ELF-1 (cell line): ENCODE measurements at regions not wholly inside any gene's neighbourhood (a gene's known extent, or its start where the extent isn't known, plus 50 kb on each side); places are given as distances from the start of the nearest gene placed in this dataset.
"Not testable (repeated sequence)": the region's sequence is repeated elsewhere in the genome, so short reads cannot be mapped to it uniquely, and the experiment has no call there.

ENCODE experiments used
- DNase-seq: peaks from one replicate; pipeline ENCODE4 v3.0.0-alpha.2; 2016; ENCODE audit warnings: low read depth, low spot score

DNA sequence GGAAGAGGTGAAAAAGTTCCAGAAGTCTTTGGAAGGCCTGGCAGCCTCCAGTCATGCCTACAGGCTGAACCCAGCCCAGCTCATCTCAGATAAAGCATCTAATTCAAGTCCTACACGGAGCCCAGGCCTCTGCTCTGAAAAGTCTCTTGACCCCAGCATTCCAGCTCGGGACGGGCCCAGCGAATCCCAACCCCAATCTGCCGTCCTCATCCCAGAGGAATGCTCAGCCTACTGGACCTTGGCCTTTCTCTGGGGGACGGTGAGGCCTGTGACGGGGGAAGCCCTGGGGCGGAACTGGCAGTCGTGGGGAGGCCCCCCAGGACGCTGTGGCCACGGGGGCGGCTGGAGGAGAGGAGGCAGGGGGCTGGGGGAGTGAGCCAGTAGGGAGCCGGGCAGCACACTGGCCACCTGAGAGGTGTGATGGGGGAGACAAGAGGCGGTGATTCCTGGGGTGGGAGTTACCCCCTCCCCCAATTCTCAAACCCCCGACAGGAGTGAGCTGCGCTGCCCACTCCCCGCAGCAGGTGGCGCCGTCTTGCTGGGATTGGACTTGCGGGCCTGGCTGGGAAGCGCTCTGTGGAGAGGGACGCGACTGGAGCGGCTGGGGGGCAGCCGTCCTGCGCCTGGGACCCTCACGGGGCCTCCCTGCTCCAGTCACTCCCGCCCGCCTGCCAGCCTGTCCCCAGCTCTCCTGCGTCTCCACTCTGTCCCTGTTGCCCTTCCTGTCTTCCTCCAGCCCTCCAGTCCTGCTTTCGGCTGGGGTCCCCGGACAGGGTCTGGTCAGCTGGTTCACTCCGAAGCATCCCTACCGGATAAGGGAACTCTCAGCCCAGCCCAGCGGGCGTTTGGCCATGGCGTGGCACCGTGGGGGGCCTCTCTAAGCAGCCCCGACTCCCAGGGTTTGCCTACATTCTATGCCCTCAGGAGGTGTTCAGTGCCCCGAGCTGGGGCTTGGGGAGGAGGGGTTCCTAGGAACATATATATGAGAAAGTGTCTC, 182.6 kb upstream of the HAAO start:
- peak; percentile 91 for DNase-seq

DNA sequence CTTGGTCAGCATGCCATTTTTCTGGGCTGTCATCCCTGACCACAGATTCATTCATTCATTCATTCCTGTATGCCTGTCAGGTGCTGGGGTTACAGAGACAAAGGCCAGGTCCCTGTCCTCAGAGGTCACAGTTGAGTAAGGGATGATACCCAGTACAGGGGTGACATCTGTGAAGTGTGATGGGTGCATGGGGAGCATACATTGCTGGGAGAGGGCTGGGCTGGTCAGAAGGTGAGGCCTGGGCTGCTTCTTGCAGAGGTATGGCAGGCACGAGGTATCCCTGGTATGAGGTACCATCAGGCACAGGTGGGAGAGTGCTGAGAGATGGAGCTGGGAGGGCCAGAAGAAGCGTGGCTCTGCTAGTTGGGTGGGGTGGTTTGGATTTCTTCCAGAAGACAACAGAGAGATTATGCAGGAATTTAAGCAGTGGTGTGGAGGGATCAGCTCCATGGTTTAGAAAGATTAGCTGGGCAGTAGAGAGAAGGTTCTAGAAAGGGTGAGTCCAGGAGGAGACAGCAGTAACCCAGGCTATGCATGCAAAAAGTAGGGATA, 181.9 kb upstream of the HAAO start:
- DNase-seq, result no peak

DNA sequence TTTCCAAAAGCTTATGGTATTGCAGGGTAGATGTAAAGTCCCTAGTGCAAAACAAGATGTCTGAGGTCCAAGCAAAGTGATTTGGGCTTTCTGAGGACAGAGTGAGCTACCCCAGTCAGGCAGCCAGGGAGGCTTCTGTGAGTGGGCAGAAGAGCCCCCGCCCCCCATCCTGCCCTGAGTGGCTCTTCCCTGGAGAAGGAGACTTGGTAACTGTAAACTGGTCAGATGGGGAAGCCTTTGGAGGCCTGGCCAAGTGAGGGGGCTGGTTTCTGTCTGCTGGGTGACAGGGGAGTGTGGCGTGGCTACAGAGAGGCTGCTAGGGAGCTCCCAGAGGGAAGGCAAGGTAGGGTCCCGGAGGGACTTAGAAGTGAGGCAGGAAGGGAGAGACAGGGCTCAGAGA, 181.3 kb upstream of the HAAO start:
- peak; percentile 69 for DNase-seq

DNA sequence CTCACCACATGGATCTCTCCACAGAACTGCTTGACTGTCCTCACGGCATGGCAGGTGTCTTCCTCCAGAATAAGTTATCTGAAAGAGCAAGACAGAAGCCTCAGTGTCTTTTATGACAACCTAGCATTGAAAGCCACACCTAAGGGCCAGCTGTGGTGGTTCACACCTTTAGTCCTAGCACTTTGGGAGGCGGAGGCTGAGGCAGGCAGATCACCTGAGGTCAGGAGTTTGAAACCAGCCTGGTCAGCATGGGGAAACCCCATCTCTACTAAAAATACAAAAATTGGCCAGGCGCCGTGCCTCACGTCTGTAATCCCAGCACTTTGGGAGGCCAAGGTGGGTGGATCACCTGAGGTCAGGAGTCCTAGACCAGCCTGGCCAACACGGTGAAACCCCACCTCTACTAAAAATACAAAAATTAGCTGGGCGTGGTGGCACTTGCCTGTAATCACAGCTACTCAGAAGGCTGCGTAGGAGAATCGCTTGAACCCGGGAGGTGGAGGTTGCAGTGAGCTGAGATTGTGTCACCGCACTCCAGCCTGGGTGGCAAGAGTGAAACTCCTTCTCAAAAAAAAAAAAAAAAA, 180.6 kb upstream of the HAAO start:
- not testable (repeated sequence) for DNase-seq

DNA sequence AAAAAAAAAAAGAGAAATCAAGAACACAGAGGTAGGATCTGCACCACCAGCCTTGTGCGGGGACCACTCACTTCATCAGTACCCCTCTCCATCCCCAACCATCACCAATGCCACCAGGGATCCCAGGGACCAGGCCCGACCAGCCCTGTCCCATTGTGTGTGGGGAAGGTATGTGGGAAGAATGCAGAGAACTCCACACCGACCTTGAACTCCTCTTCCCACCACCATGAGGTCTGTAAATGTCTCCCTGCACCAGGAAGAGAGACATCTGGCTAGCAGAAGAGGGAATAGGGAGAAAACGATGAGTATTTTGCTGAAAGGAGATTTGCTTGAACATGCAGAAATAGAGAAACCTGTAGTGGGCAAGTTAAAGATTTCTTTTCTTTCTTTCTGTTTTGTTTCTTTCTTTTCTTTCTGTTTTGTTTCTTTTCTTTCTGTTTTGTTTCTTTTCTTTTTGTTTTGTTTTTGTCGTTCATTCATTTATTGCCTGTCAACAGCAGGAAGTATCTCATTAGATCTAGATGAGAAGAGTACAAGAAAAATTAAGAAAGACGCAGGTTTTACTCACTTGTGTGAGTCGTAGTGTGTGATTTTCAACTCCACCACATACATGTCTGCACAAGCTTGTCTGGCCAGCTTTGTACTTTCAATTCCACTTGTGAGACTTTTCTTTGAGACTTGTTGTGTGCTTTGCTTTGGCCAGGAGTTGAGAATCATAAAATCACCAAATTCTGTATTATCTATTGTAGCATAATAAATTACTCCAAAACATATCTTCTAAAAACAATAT, 179.8 kb upstream of the HAAO start:
- no peak for DNase-seq

DNA sequence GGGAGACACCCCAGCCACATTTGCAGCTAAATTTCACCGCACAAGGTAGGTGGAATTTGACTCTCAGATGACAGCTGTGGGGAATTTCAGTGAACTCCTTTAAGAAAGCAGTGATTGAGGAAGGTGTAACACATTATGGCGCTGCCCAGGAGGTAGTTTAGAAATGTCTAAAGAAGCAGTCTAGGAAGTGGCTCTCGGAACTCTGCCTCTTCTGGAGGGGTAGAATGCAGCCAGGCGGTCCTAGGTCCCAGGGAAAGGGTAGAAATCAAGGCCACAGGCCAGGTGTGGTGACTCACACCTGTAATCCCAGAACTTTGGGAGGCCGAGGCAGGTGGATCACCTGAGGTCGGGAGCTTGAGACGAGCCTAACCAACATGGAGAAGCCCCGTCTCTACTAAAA, 179.0 kb upstream of the HAAO start:
- DNase-seq, result no peak

DNA sequence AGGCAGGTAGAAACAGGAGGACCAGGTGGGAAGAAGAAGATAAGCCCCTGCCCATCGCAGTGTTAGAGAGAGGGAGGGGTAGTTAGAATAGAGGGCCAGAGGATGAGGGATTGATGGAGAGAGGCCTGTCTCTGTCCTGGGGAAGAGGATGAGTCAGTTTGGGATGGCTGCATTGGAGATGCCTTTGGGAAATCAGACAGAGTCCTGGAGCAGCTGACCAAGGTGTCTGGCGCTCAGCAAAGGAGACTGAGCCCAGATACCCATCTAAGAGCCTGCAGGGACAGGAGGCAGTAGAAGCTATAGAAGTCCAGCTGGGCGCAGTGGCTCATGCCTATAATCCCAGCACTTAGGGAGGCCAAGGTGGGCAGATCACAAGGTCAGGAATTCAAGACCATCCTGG, 177.8 kb upstream of the HAAO start:
- no peak for DNase-seq

DNA sequence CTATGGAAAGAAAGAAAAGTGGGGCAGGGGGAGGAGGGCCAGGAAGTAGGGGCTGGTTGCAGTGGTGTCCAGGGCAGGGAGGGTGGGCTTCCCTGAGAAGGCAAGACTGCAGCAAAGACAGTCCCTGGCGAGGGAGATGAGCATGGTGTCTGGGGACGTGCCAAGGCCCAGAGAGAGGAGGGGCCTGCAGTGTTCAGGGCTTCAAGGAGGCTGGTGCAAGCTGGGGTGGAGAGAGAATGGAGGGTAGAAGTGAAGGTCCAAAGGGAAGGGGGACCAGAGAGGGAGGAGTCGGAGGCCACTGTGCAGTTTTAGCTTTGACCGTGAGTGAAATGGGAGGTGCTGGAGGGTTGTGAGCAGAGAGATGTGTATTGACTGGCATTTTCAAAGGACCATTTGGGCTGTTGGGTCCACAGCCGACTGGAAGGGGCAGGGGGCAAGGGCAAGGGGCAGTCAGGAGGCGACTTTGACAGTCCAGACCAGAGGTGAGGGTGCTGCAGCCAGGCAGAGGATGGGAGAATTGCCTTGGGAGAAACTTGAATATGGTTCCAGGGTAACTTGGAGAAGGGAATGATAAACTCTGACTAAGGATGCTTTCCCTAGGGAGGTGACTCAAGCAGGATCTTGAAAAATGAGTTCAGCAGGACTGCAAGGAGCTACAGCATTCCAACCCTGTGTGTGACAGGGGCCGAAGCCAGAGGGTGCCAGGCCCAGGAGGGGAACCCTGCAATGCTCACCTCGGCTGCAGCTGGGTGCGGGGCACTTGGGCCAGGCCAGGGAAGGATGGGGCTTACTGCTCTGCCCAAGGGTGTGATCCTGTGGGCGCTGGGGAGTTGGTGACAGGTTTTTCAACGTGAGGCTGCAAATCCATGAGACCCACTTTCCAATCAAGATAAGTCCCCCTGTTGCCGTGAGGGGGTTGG, 177.1 kb upstream of the HAAO start:
- DNase-seq, result no peak

DNA sequence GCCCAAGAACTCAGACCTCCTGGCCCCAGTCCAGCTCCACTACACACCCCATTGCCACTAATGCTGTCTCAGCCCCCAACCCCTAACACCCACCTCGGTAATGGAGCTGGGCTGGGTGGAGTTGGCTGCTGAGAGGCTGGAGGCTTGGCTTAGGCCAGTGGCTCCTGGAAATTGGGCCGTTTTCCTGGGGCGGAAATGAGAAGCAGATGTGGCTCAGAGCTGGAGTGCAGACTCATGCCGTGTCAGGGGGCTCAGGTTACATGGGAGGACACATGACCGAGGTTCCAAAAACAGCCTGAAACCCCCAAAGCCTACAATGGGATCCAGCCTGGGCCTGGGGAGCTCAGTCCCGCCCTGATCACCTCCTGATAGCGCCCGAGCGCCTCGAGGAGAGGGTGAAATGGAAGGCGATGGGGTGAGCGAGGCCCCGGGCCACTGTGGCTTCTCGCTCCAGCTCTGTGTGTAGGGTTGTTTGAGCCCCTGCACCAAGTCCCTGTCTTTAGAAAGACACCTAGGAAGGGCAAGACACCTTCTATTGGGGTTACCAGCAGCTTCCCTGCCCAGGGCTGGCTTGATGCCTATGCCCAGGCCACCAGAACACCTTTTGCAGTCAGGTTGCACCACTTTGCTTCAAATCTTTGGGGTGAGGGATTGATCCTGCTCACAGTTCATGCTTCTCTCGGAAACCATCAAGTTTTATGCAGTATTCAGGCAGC, 175.7 kb upstream of the HAAO start:
- DNase-seq, result no peak

DNA sequence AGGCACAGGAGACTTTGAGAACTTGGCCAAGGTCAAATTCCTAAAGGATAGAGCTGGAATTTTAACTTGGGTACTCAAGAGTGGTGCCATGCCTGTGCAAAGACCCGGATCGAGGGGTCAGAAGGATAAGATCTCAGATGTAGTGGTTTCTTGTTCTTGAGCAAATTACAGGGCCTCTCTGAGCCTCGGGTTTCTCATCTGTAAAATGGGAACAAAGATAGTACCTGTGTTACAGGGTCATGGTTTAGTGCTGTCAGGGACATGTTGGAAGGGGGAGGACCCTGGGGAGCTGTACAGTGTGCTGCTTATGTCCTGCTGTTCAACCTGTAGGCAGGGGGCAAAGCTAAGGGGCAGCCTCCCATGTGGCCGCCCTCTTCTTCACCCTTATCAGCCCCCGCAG, 173.5 kb upstream of the HAAO start:
- no peak for DNase-seq

DNA sequence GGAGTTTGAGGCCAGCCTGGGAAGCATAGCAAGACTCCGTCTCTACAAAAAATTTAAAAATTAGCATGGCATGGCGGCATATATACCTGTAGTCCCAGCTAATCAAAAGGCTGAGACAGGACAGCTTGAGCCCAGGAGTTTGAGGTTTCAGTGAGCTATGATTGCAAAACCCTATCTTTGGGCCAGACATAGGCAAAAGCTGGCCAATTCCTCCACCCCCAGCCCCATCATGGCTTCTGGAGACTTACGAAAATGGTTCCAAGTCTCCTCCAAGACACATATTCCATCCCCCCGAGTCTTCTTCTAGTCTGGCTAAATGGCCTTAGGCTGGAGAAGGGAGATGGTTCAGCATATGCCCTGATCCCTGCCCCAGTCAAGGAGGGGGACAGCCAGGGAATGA, 172.8 kb upstream of the HAAO start:
- no peak for DNase-seq

DNA sequence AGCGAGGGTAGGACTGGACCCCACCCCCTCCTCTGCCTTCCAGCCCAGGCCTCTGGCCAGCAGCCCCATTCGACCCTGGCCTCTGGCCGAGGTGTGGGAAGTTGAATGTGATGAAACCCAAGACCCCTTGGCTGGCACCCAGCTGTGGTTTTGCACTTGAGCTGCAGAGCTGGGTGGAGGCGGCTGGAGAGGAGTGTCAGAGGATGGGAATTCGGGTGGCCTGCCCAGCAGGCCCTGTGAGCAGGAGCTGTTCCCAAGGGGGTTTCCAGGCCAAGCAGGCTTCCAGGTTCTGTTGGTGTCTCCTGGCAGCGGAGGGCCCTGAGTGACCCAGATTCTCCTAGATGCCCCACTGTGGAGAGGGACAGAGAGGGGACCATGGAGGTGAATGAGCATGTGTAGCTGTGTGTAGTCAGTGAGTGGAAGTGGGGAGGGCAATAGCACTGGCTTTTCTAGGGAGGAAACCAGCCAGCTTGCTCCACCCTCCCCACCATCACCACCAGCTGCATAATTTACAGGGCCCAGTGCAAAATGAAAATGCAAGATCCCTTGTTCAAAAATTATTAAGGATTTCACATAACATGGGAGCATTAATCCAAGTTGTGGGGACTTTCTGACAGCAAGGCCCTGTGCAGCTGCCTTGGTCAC, 172.2 kb upstream of the HAAO start:
- DNase-seq, result no peak

DNA sequence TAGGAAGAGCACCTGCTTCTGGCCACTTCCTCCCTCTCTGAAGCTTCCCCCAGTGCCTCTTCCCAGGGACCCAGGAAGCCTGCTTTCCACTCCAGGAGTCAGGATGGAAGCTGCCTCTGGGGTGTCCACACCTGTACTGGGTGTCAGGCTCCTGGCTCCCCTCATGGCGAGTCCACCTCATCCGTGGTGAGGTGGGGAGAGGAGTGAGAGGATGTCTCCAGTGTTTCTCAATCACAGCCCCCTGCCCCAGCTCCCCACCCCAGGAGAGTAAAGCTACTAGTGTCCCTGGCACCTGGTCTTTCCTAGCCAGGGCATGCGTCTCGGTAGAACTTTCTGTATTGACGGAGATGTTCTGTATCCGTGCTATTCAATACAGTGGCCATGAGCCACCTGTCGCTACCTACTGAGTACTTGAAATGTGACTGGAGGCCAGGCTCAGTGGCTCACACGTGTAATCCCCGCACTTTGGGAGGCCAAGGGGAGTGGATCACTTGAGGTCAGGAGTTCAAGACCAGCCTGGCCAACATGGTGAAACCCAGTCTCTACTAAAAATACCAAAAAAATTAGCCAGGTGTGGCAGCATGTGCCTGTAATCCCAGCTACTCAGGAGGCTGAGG, 171.2 kb upstream of the HAAO start:
- no peak for DNase-seq

DNA sequence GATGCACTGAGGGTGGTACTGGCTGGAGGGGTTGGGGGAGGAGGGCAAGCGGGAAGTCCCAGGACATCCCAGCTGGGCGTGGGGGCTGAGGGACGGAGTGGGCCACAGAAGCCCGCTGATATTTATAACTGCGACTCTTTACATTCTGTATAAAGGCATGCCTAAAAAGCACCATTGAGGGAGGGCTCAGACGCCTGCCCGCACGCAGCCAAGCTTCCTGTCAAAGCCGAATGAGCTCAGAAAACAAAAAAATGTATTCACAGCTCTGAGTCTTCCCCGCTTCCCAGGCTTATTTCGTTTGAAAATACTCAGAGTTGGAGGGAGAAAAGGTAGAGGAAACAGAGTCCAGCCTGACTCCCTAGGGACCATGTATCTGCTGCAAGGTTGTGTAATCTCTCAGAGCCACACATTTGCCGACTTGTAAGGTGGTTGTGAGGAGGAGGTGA, 170.1 kb upstream of the HAAO start:
- no peak for DNase-seq

DNA sequence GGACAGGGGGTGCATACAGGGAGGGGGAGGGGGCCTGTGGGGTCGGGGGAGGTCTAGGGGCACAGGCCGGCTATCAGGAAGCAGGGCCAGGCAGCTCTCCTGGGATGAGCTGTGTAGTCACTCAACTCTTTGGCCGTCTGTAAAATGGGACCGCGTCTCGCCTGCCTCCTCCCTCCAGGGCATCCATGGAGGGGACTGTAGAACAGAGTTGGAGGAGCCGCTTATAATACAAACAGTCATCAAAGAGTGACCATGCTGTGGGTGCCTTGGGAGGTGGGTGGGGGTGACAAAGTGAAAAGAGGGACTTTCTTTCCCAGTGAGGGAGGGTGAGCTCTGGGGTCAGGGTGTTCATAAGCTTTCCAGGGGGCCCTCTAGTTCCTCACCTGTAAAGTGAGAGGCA, 169.6 kb upstream of the HAAO start:
- DNase-seq, result no peak

DNA sequence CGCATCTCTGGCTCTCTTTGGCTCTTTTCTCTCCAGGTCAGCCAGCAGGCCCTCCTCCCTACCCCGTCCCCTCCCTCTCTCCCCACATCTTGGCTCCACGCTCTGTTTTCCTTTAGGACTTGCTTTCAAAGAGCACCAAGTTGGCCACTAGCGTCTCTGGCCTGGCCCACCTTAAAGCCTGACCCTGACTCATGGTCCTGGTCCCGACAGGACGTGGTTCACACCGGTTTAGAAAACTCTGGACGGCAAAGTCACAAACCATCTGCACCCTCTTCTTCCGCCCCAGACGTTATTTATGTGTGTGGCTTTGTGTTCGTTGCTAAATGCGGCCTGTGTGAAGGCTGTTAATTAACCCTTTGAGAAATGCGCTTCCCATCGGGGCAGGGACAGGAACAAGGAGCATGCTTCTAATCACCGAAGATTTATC, 169.0 kb upstream of the HAAO start:
- no peak for DNase-seq

DNA sequence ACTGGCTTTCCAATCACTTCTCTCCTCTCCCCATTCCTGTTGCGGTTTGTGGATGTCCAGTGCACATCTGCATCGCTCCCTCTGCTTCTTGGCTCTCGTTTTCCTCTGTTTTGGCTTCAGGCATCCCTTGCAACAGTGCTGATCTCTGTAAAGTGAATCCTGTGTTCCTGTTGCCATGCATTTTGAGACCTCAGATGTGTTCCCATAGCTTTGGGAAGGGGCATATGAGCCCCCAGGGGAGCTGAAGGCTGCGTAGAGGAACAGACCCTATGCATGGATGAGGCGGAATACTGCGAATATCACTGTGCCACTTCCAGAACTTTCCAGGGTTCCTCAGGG, 168.4 kb upstream of the HAAO start:
- DNase-seq, result no peak

DNA sequence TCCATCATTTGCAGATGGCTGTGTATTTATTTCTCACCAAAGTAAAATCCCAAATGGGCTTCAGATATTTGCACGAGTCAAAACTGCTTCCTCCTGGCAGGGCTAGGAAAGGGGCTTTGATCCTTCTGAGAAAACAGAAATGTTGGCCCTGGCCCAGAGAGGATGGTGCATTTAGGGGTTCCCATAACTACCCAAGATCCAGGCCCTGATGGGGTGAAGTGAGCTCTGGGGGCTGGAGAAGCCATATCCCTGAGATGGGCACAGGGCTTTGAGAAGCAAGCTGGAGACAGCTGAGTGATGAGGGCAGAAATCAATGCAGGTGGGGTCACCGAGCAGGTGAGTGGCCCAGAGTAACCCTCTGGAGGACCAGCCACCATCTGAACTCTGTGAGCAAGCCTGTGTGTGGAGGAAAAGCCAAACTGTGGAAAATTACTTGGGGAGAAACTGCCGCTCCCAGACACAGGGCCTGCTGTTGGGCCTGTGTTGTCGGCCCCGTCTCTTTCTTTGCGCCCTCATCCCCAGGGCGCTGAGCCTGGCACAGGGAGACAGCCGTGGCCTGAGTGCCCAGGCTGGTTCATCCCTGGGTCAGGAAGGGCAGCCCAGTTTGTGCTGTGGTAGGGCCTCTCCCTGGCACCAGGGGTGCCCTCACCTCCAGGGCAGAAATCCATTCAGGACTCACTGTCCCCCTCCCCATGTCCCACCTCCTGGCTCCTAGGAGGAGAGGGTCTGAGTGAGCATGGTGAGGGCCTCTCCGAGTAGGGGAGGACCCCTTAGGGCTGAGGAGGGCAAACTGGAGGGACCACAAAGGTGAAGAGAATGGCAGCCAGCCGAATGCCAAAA, 167.8 kb upstream of the HAAO start:
- DNase-seq, result no peak
